Activated CD4-positive, alpha-beta T cell treated with anti-CD3 and anti-CD28 coated beads, Interleukin-2, amount 10 ng/mL, durations not matched to agents 7 days and 5 days (primary cell): ENCODE measurements at regions not wholly inside any gene's neighbourhood (a gene's known extent, or its start where the extent isn't known, plus 50 kb on each side); places are given as distances from the start of the nearest gene placed in this dataset.

Experiments used
- CTCF ChIA-PET: fragments of 350-600 bp; sonication (Branson Sonifier 250); formaldehyde crosslinking; loops from one replicate; lab custom pipeline; 2021; ENCODE audit warnings: antibody characterized with exemption; lab: Charles Lee
- POLR2A ChIA-PET: fragments of 350-600 bp; sonication (Branson Sonifier 250); formaldehyde crosslinking; loops from one replicate; lab custom pipeline; 2021; ENCODE audit warnings: antibody characterized with exemption; lab: Charles Lee
- DNase-seq: peaks from one replicate; pipeline ENCODE4 v3.0.0-alpha.2; 2020
- H3K27ac Mint-ChIP-seq: one replicate; pipeline ENCODE4 v1.8.0; 2021; ENCODE audit warnings: mild to moderate bottlenecking, moderate library complexity, mixed read lengths
- H3K27me3 Mint-ChIP-seq: one replicate; pipeline ENCODE4 v1.8.0; 2021; ENCODE audit warnings: mixed read lengths
- H3K36me3 Mint-ChIP-seq: one replicate; pipeline ENCODE4 v1.8.0; 2021; ENCODE audit warnings: low read depth, mixed read lengths
- H3K4me1 Mint-ChIP-seq: one replicate; pipeline ENCODE4 v1.8.0; 2021; ENCODE audit warnings: mixed read lengths
- H3K4me3 Mint-ChIP-seq: one replicate; pipeline ENCODE4 v1.8.0; 2021; ENCODE audit warnings: mild to moderate bottlenecking, moderate library complexity, mixed read lengths
- H3K9me3 Mint-ChIP-seq: one replicate; pipeline ENCODE4 v1.8.0; 2021; ENCODE audit warnings: mixed read lengths

GRCh38 chr4:4694296-4694772, 152.5 kb upstream of the STX18 start:
- Mint-ChIP-seq H3K4me3 (no peak overlapping the region), H3K36me3 (peaks cover 6% of the 10 kb centered on the region), H3K4me1 (peaks cover 11% of the 10 kb centered on the region), H3K9me3 (peaks cover 3% of the 10 kb centered on the region), H3K27me3 (no peaks in the 10 kb centered on the region), H3K27ac (no peak overlapping the region)
- no peak for DNase-seq
- ChIA-PET POLR2A (no interaction called here), CTCF (interaction anchor here (0.6 kb wide), 1 partner anchor 1573 kb away, joined by 3 read pairs; no protein-coding TSS in a partner anchor)

DNA sequence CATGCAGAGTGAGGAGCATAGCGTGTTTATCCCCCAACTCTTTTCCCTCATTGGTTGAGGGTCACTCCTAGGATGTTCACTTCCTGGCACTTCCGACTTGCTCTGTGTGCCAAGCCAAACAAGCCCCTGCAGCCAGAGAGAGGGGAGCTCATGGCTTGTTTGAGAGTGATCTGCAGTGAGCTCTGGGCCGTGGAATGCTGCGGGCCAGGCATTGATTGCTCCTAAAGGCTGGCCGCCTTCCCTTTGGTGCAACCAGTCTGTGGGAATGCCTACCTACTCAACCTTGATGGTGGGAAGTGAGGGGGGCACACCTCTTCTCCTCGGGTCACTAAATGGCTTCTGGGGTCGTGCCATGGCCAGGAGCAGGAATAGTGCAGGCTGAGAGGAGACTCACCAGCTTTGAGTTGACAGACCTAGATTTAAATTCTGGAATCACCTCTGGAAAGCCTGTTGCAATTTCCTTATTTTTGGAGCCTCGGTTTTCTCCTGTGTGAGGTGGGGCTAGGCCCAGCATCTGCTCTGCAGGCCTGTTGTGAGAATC, 152.0 kb upstream of the STX18 start:
- H3K4me3 Mint-ChIP-seq = no peak overlapping the region
- DNase-seq = no peak
- H3K27me3 Mint-ChIP-seq = no peaks in the 10 kb centered on the region
- ChIA-PET POLR2A (no interaction called here), CTCF (no interaction called here)
- H3K27ac Mint-ChIP-seq = no peak overlapping the region
- H3K4me1 Mint-ChIP-seq = peaks cover 11% of the 10 kb centered on the region
- peaks cover 6% of the 10 kb centered on the region for H3K36me3 Mint-ChIP-seq
- peaks cover 3% of the 10 kb centered on the region for H3K9me3 Mint-ChIP-seq

GRCh38 chr4:4693258-4693657, 151.4 kb upstream of the STX18 start:
- CTCF ChIA-PET = no interaction called here
- DNase-seq = no peak
- H3K27me3 Mint-ChIP-seq = no peaks in the 10 kb centered on the region
- H3K9me3 Mint-ChIP-seq = peaks cover 3% of the 10 kb centered on the region
- no peak overlapping the region for H3K27ac Mint-ChIP-seq
- H3K36me3 Mint-ChIP-seq = peaks cover 6% of the 10 kb centered on the region
- H3K4me1 Mint-ChIP-seq = peaks cover 11% of the 10 kb centered on the region
- POLR2A ChIA-PET = no interaction called here
- no peak overlapping the region for H3K4me3 Mint-ChIP-seq

DNA sequence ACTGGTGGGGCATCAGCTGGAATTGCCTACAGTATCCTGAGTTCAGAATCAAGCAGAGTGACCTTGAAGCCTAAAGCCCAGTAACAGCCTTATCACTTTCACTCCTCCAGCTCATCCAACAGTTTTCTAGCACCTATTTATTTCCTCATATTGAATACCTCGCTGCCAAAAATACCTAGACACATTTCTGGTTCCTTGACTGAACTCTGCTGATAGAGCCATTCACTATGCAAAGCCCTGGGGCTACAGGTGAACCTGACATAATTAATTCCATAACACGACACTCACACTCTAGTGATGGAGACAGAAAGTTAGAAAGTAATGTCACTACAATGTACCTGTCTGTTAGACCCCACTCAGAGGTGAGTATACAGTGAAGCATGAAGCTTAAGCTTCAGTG, 149.0 kb upstream of the STX18 start:
- peaks cover 6% of the 10 kb centered on the region for H3K36me3 Mint-ChIP-seq
- peaks cover 11% of the 10 kb centered on the region for H3K4me1 Mint-ChIP-seq
- CTCF ChIA-PET = interaction anchor here (0.6 kb wide), 1 partner anchor 144 kb away, joined by 3 read pairs; no protein-coding TSS in a partner anchor
- POLR2A ChIA-PET = interaction anchor here (0.6 kb wide), 1 partner anchor 1030 kb away, joined by 3 read pairs; no protein-coding TSS in a partner anchor
- no peaks in the 10 kb centered on the region for H3K27me3 Mint-ChIP-seq
- no peak overlapping the region for H3K27ac Mint-ChIP-seq
- peaks cover 3% of the 10 kb centered on the region for H3K9me3 Mint-ChIP-seq
- DNase-seq = no peak
- H3K4me3 Mint-ChIP-seq = no peak overlapping the region

DNA sequence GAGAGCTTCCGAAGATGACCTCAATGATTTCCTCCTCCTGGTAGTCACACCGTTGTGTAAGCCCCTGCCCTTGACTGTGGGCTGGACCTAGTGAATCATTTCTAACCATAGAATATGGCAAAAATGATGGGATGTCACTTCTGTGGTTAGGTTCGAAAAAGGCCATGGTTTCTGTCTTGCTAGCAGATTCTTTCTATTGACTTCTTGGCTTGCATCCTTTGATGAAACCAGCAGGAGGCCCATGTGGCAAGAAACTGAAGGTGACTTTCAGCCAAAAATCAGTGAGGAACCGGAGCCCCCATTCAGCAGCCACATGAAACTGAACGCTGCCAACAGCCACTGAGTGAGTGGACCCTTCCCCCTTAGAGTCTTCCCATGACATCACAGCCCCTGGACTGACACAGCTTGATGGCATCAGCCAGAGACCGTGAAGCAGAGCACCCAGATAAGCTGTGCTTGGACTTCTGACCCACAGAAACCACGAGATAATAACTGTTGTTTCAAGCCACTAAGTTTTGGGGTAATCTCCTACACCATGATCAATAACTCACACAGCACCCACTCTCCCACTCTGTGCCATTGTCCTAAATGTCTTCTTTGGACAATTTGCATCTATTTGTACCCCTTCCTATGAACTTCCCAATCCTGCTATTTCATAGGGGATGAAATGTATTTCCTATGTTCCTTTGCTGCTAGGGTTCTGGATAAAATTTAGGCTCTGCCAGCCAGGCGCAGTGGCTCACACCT, 148.0 kb upstream of the STX18 start:
- ChIA-PET POLR2A (no interaction called here), CTCF (interaction anchor here (1.4 kb wide), 1 partner anchor 10 kb away, joined by 3 read pairs; no protein-coding TSS in a partner anchor)
- no peak overlapping the region for H3K27ac Mint-ChIP-seq
- no peak for DNase-seq
- H3K4me3 Mint-ChIP-seq = no peak overlapping the region
- H3K9me3 Mint-ChIP-seq = peaks cover 3% of the 10 kb centered on the region
- peaks cover 6% of the 10 kb centered on the region for H3K36me3 Mint-ChIP-seq
- H3K27me3 Mint-ChIP-seq = no peaks in the 10 kb centered on the region
- H3K4me1 Mint-ChIP-seq = peaks cover 11% of the 10 kb centered on the region

DNA sequence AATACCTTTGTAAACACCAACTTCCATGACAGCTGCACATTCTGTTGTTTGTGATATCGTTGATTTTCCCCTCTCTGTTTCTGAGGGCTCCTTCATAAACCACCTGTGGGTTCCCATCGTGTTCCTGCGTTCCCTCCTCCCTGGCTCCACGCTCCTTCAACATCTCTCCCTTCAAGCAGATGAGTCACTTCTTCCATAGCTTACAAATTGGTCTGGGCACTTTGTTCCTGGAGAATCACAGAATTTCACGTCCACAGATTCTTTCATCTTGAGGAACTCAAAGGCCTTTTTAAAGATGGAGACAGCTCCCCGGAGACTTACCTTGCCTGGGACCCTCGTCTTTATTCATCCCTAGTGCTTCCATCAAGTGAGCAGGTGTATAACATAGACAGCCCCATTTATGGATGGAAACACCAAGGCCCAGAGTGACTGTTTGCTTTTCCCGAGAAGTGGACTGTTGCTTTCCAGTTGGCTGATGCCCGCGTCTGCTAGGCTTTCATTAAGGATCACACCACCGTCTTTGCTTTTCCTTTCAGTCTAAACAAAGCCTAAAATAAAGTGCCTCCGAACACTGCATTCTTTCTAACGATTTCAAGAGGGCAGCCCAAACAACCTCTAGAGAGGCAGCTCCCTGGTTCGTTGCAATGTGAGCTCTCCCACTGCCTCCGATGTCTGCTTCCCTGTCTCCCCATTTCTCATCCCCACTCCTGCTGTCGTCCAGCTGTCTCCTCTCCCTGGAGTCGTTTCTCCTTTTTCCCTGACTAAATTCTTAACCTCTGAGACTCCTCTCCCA, 146.3 kb upstream of the STX18 start:
- CTCF ChIA-PET = interaction anchor here (0.6 kb wide), 1 partner anchor 581 kb away, joined by 6 read pairs; no protein-coding TSS in a partner anchor

DNA sequence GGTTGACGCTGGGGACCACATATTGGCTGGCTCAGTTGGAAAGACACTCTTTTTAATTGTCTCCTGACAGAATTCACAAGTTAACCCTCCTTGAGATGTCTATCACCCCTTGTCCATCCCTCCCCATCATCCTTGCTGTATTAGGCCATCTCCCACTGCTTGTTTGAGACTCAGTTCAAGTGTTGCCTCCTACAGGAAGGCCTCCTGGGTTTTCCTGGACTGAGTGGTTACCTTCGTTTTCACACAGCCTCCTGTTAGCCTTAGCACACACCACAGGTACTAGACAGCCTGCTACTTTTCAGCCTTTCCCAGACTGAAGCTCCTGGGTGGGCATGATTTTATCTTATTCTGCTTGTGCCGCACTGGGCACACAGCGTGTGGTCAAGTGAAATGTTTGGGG, 145.3 kb upstream of the STX18 start:
- H3K9me3 Mint-ChIP-seq = peaks cover 3% of the 10 kb centered on the region
- peaks cover 7% of the 10 kb centered on the region for H3K4me1 Mint-ChIP-seq
- no peak for DNase-seq
- ChIA-PET CTCF (no interaction called here), POLR2A (no interaction called here)
- H3K27me3 Mint-ChIP-seq = no peaks in the 10 kb centered on the region
- no peak overlapping the region for H3K4me3 Mint-ChIP-seq
- peaks cover 6% of the 10 kb centered on the region for H3K36me3 Mint-ChIP-seq
- H3K27ac Mint-ChIP-seq = no peak overlapping the region

More for the DNA sequence above, 146.3 kb upstream of the STX18 start:
- Mint-ChIP-seq H3K27ac (no peak overlapping the region), H3K9me3 (peaks cover 3% of the 10 kb centered on the region), H3K36me3 (peaks cover 6% of the 10 kb centered on the region), H3K4me1 (peaks cover 8% of the 10 kb centered on the region), H3K4me3 (no peak overlapping the region), H3K27me3 (no peaks in the 10 kb centered on the region)
- POLR2A ChIA-PET = no interaction called here
- no peak for DNase-seq

- no peak overlapping the region for H3K27ac Mint-ChIP-seq
- no peak overlapping the region for H3K4me3 Mint-ChIP-seq
- no peaks in the 10 kb centered on the region for H3K27me3 Mint-ChIP-seq
- peaks cover 3% of the 10 kb centered on the region for H3K9me3 Mint-ChIP-seq
- no peak for DNase-seq
- peaks cover 3% of the 10 kb centered on the region for H3K36me3 Mint-ChIP-seq
- H3K4me1 Mint-ChIP-seq = peaks cover 7% of the 10 kb centered on the region
- ChIA-PET POLR2A (no interaction called here), CTCF (no interaction called here)
Measured at GRCh38 chr4:4685810-4686795, 144.3 kb upstream of the STX18 start.

DNA sequence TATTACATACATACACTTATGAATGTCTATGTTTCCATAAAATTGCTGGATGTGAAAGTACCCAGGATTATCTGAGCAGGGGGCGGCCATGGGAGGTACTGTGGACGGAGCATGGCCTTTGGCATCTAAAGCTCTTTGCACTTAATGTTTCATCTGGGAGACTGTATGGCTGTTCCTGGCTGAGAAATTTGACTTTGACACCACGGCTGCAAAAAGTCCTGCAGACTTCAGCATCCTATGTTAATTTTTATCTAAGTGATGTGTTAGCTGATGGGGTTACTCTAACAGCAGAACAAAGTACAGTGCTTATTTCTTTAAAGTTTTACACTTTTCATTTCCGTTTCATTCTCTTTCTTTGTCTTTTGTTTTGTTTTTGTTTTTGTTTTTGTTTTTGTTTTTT, 139.8 kb upstream of the STX18 start:
- no peak overlapping the region for H3K4me3 Mint-ChIP-seq
- DNase-seq = no peak
- H3K4me1 Mint-ChIP-seq = no peaks in the 10 kb centered on the region
- no peak overlapping the region for H3K27ac Mint-ChIP-seq
- POLR2A ChIA-PET = no interaction called here
- H3K9me3 Mint-ChIP-seq = no peaks in the 10 kb centered on the region
- CTCF ChIA-PET = no interaction called here
- no peaks in the 10 kb centered on the region for H3K27me3 Mint-ChIP-seq
- H3K36me3 Mint-ChIP-seq = no peaks in the 10 kb centered on the region

DNA sequence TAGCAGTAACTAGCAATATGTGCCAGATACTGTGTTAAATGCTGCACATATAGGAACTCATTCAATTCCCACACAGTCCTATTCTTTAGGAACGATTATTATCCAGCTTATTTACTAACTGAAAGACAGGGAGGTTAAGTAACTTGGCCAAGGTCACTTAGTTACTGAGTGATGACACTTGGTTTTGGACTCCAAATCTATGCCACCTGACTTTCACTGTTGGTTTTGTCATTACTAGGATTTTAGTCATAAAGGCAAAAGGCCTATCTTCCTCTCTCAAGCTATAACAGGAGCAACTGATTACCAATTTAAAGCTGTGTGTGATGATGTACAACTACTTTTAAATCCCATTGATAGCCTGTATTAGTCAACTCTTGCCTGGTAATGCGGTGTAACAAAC, 138.9 kb upstream of the STX18 start:
- no peak for DNase-seq
- ChIA-PET POLR2A (no interaction called here), CTCF (interaction anchor here (1.6 kb wide), 1 partner anchor 35 kb away, joined by 3 read pairs; no protein-coding TSS in a partner anchor)
- no peaks in the 10 kb centered on the region for H3K36me3 Mint-ChIP-seq
- no peak overlapping the region for H3K27ac Mint-ChIP-seq
- H3K4me1 Mint-ChIP-seq = no peaks in the 10 kb centered on the region
- no peaks in the 10 kb centered on the region for H3K9me3 Mint-ChIP-seq
- H3K27me3 Mint-ChIP-seq = no peaks in the 10 kb centered on the region
- no peak overlapping the region for H3K4me3 Mint-ChIP-seq

DNA sequence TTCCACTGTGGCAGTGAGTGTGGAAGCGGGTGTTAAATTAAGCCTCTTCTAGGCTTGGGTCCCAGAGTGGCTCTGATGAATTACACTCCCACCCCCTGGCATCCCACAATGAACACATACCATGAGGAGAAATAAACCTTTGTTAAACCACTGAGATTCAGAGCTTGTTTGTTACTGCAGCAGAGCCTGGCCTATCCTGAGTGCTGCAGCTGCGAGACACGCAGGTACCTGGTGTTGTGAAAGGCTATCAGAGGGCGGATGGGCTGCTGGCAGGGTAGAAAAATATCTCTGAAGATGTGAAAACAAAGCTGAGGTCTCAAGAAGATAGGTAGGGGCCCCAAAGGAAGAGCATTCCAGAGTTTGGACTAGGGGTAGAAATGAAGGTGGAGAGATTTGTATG, 138.4 kb upstream of the STX18 start:
- H3K4me3 Mint-ChIP-seq = no peak overlapping the region
- ChIA-PET CTCF (interaction anchor here (0.7 to 1.6 kb wide), 2 partner anchors 9 to 34 kb away, joined by 3 read pairs; no protein-coding TSS in a partner anchor), POLR2A (no interaction called here)
- DNase-seq = no peak
- no peaks in the 10 kb centered on the region for H3K27me3 Mint-ChIP-seq
- H3K27ac Mint-ChIP-seq = no peak overlapping the region
- H3K9me3 Mint-ChIP-seq = no peaks in the 10 kb centered on the region
- no peaks in the 10 kb centered on the region for H3K36me3 Mint-ChIP-seq
- H3K4me1 Mint-ChIP-seq = no peaks in the 10 kb centered on the region
